Stimulated activated CD8-positive, alpha-beta memory T cell treated with anti-CD3 and anti-CD28 coated beads, Interleukin-15, amount 100 ng/mL, for 48 hours (primary cell): ENCODE measurements at regions not wholly inside any gene's neighbourhood (a gene's known extent, or its start where the extent isn't known, plus 50 kb on each side); places are given as distances from the start of the nearest gene placed in this dataset.
"Not testable (repeated sequence)": the region's sequence is repeated elsewhere in the genome, so short reads cannot be mapped to it uniquely, and the experiment has no call there.

ENCODE experiments used
- DNase-seq, 2 donors: peaks; one replicate each; pipeline ENCODE4 v3.0.0-alpha.2; 2020; ENCODE audit warnings: low read depth in 2 of 2

- DNase-seq: not testable (repeated sequence)
These were observed 109.4 kb upstream of the SGIP1 start for GRCh38 chr1:66424530-66424929.

DNA sequence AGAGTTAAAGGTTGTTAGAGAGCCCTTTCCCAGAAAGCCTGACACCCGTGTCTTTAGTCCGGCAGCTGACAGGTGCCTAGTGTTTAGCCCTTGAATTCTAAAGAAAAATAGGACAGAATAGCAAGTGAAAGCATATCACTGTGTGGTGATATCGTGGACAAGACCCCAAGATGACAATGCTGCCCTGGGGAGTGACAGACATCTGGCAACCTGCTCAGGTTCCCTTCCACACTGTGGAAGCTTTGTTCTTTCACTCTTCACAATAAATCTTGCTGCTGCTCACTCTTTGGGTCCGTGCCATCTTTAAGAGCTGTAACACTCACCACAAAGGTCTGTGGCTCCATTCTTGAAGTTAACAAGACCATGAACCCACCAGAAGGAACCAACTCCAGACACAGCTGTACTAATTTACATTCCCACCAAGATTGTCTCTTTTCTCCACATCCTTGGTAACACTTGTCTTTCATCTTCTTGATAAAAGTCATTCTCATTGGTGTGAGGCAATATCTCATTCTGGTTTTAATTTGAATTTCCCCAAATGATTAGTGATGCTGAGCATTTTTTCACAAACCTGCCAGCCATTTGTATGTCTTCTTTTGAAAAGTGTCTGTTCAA, 107.6 kb upstream of the SGIP1 start:
- no peak for DNase-seq

DNA sequence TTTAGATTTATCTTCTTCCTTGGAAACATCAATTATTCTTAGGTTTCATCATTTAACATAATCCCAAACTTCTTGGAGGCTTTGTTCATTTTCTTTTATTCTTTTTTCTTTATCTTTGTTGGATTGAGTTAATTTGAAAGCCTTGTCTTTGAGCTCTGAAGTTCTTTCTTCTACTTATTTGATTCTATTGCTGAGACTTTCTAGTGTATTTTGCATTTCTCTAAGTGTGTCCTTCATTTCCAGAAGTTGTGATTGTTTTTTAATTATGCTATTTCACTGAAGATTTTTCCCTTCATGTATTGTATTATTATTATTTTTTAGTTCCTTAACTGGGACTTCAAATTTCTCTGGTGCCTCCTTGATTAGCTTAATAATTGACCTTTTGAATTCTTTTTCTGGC, 103.1 kb upstream of the SGIP1 start:
- DNase-seq: not testable (repeated sequence)

GRCh38 chr1:66431999-66432398, 102.0 kb upstream of the SGIP1 start:
- no peak for DNase-seq

DNA sequence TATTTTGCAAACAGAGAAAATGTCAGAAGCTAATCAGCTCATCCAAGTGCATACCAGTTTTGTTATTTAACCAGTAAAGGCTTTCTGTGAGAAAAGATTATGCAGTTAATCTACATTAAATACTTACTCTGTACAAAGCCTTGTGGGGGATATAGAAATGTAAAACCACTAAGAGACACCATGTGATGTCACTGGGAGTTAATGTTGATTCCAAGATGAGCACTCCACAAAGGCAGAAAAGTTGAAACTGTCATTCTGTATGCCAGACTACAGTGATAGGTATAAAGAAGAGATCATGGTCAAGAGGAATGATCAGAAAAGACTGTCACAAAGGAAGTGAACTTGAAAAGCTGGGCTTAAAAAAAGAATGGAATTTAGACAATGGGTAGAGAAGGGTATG, 100.3 kb upstream of the SGIP1 start:
- no peak for DNase-seq

- DNase-seq: no peak
These were observed 99.9 kb upstream of the SGIP1 start for GRCh38 chr1:66434096-66434495.

DNA sequence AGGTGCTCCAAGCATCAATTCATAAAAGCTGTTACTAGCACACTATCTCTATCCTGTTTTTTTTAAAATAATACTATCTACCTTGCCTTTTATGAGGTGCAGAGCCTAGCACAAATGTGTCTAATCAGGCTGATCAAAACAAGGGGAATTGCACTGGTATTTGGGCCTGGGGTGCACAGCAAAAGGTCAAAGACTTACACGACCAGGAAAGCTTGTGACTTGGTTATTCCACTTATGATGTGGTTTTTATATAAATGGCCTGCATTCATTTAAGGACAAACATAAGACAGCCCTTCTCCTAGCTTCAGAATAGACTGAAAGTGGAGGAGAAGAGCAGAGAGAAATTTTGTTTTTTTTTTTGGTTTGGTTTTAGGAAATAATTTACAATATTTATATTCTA, 98.4 kb upstream of the SGIP1 start:
- no peak for DNase-seq

DNA sequence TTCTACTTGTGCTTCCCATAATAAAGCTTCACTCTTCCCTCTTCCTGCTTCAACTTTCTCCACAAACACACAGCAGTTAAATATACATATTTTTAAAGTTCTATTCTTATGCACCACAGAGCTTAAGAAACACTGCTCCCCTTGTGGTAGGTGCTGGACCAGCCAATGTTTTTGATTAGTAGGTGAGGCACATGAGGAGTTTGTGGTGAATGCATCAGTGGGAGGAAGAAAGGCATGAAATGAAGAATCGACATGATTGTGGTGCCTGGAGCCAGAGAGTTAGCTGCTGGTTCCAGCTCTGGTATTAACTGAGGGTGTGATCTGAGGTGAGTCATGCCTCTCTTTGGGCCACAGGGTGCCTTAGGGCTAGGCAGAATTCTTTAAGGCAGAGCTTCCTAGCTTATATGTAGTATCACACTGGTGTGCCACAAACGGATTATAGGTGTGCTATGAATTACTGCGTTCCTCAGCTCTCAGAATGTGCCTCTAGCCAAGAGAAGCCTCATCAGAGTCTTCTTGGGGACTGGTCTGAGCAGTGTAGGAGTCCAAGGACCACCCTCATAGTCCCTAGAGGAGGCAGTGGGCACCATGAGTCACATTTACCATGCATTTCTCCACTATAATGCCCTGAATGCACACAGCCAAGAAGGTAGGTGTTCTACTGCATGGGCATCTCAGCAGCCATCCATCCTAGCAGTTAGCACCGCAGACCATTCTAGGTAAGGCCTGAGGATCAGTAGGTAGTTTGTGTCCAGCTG, 97.4 kb upstream of the SGIP1 start:
- peak; percentile 50 to 54 for DNase-seq

DNA sequence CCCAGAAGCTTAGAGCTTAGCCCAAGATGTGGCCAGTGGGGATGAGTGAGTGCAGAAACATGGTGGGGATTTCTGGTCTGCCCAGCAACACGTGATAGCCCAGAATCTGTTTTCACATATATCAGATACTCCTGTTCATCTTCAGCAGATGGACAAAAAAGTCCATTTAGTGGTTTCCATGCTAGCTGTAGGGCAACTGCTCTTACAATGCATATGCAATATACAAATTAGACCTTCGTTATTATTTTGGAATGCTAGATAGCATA, 96.9 kb upstream of the SGIP1 start:
- DNase-seq: no peak

- DNase-seq: no peak
These were observed 95.9 kb upstream of the SGIP1 start for GRCh38 chr1:66438062-66438461.

GRCh38 chr1:66438501-66438900, 95.5 kb upstream of the SGIP1 start:
- no peak for DNase-seq

GRCh38 chr1:66439031-66439740, 94.8 kb upstream of the SGIP1 start:
- DNase-seq: no peak

GRCh38 chr1:66443793-66444192, 90.2 kb upstream of the SGIP1 start:
- DNase-seq: no peak

DNA sequence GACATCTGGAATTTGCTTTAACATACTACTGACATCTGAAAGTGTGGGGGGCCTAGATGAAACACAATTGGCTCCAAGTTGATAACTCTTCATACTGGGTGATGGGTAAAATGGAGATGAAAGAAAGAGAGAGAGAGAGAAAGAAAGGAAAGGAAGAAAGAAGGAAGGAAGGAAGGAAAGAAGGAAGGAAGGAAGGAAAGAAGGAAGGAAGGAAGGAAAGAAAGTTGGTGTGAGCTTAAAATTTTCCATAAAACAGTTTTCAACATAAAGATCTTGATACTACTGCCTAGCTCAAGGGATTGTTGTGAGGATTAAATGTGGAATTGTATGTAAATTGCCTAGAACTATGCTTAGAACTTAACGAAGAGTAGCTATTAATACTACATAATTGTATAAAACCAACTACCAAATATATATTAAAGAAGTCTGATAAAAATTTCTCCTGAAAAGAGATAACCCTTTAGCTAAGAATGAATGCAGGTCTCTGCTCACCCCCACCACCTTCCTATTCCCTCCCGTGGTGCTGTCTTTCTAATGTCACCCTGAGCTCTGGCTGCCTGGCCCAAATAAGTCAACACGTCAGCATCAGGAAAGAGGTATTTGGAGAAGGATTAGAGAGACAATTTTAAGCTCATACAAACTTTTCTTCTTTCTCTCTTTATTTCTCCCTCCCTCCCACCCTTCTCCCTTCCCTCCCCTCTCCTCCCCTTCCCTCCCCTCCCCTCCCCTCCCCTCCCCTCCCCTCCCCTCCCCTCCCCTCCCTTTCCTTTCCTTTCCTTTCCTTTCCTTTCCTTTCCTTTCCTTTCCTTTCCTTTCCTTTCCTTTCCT, 89.3 kb upstream of the SGIP1 start:
- DNase-seq: no peak

DNA sequence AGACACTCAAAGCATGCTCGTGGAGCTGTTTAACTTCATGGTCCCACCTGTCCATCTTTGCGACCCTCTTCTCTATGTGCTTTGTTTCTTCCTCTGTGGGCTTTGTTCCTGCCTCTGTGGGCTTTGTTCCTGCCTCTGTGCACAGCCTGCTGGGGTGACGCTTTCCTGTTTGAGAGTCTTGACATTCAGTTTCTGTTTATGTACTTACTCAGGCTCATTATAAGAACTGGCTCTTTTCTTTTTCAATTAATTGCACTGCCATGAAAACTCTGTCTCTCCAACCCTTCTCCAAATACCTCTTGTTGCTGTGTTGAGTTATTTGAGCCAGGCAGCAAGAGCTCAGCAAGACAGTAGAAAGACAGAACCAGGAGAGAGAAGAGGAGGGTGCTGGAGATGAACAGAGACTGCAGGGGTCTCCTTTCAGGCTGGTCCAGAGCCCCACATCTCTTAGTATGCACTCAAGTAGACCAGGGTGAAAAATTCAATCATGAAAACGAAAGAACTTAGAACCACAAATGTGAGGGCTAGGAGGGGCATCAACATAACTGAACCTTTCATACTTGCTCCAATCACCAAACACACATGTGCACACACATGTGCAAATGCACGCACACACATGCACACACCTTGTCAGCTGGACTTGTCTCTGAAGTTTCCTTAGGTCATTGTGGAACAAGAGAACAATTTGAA, 88.3 kb upstream of the SGIP1 start:
- DNase-seq: no peak

DNA sequence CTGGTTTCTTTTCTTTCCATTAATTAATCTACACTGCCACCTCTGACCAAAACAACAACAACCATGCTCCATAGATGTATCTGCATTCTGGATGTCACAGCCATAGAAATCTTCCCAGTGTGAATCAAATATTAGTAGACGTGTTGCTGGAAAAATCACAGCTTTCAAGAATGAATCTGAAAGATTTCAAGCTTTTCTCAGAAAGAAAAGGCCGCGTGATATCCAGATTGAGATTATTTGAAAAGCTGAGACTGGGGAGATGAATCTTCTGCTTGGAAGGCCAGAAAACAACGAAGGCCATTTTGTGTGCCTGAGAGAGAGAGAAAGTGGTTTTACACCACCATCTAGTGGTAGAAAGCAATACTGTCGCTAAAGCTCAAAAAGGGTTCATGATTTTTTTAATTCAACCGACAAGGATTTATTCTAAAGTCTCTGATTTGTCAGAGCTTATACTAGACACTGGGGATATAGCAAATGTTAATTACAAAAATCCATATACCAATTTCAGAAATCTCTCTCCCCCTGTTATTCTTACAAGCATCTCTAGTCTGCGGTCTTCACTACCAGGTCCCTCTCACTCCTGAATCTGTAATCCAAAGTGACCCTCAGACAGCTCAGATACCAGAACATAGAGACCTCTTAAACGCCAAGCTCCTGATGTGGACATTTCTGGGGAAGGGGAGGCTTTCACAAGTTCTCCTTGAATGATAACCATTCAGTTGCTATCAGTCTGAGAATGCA, 87.5 kb upstream of the SGIP1 start:
- DNase-seq: no peak

GRCh38 chr1:66450043-66450514, 83.9 kb upstream of the SGIP1 start:
- DNase-seq: no peak

- DNase-seq: no peak
These were observed 83.1 kb upstream of the SGIP1 start for GRCh38 chr1:66450847-66451246.

GRCh38 chr1:66452162-66452561, 81.8 kb upstream of the SGIP1 start:
- DNase-seq: no peak

- DNase-seq: no peak
These were observed 81.0 kb upstream of the SGIP1 start for GRCh38 chr1:66452982-66453381.

DNA sequence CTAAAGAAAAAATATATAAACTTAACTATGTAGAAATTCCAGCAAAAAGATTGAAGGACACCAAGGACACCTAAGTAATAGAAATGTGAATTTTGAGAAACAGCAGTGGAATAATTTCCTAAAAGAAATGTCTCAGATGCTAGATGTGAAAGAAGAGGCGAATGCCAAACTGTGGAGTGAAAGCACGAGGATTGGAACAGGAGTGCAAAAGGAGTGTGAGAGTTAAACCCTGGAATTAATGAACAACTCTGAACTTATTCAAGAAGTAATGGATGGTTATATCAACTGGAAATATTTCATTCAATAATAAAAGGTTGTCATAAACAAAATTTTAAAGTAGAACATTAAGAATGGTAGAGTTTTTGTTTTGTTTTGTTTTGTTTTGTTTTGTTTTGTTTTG, 78.5 kb upstream of the SGIP1 start:
- no peak for DNase-seq
